Activated CD4-positive, alpha-beta T cell treated with anti-CD3 and anti-CD28 coated beads, Interleukin-2, amount 50 U/mL, for 16 hours (primary cell): ENCODE measurements at regions not wholly inside any gene's neighbourhood (a gene's known extent, or its start where the extent isn't known, plus 50 kb on each side); places are given as distances from the start of the nearest gene placed in this dataset.
A peak's percentile ranks its signal among the peaks of the same experiment; 100 is the strongest.

Experiments
- DNase-seq: peaks from one replicate; pipeline ENCODE4 v3.0.0-alpha.2; 2020

GRCh38 chr3:152516216-152516615, 247.5 kb downstream of the MBNL1 start:
- DNase-seq, result no peak

- DNase-seq, result no peak
Observed at GRCh38 chr3:152517502-152517901, 248.8 kb downstream of the MBNL1 start.

- DNase-seq, result no peak
Observed at GRCh38 chr3:152518346-152518745, 249.6 kb downstream of the MBNL1 start.

GRCh38 chr3:152519376-152519775, 250.6 kb downstream of the MBNL1 start:
- no peak for DNase-seq

- DNase-seq, result no peak
Observed at GRCh38 chr3:152522036-152522435, 253.3 kb downstream of the MBNL1 start.

GRCh38 chr3:152524198-152525140, 255.7 kb downstream of the MBNL1 start:
- peak; percentile 66 for DNase-seq

GRCh38 chr3:152531717-152532116, 263.0 kb downstream of the MBNL1 start:
- no peak for DNase-seq

- DNase-seq, result no peak
Observed at GRCh38 chr3:152538518-152538917, 269.8 kb downstream of the MBNL1 start.

GRCh38 chr3:152539191-152539764, 270.5 kb downstream of the MBNL1 start:
- DNase-seq, result no peak

GRCh38 chr3:152540120-152540519, 271.4 kb downstream of the MBNL1 start:
- DNase-seq, result no peak

- DNase-seq, result no peak
Observed at GRCh38 chr3:152547153-152547552, 278.4 kb downstream of the MBNL1 start.

GRCh38 chr3:152549263-152549662, 280.5 kb downstream of the MBNL1 start:
- no peak for DNase-seq

GRCh38 chr3:152550284-152550683, 281.6 kb downstream of the MBNL1 start:
- no peak for DNase-seq

- DNase-seq, result no peak
Observed at GRCh38 chr3:152554980-152555379, 280.0 kb upstream of the P2RY1 start.

- no peak for DNase-seq
Observed at GRCh38 chr3:152555666-152556291, 279.2 kb upstream of the P2RY1 start.

GRCh38 chr3:152556731-152557254, 278.1 kb upstream of the P2RY1 start:
- DNase-seq, result peak; percentile 24

GRCh38 chr3:152557302-152557999, 277.5 kb upstream of the P2RY1 start:
- no peak for DNase-seq

GRCh38 chr3:152558386-152558785, 276.5 kb upstream of the P2RY1 start:
- DNase-seq, result no peak

- DNase-seq, result no peak
Observed at GRCh38 chr3:152559246-152559645, 275.7 kb upstream of the P2RY1 start.

- no peak for DNase-seq
Observed at GRCh38 chr3:152564459-152564858, 270.5 kb upstream of the P2RY1 start.

GRCh38 chr3:152574461-152575079, 260.4 kb upstream of the P2RY1 start:
- peak; percentile 37 for DNase-seq

- no peak for DNase-seq
Observed at GRCh38 chr3:152578769-152579168, 256.2 kb upstream of the P2RY1 start.

GRCh38 chr3:152581951-152582350, 253.0 kb upstream of the P2RY1 start:
- DNase-seq, result no peak
